ENCODE measurements at regions not wholly inside any gene's neighbourhood (a gene's known extent, or its start where the extent isn't known, plus 50 kb on each side); places are given as distances from the start of the nearest gene placed in this dataset.
A peak's percentile ranks its signal among the peaks of the same experiment; 100 is the strongest.

GRCh38 chr9:698954-699353, 142.5 kb upstream of the DMRT1 start:
- H3K27ac ChIP-seq = peak overlapping the region in 2 of 4 donors; percentile 62 to 95
- no peaks in the 10 kb centered on the region for H3K36me3 ChIP-seq
- no peaks in the 10 kb centered on the region for H3K9me3 ChIP-seq
- ATAC-seq (no peak), DNase-seq (no peak)
- in situ Hi-C loops (cut with MboI; ENCODE audit: low sequenced_read_pairs in 4 of 4) = no loop called here
- intact Hi-C loops (cut with DNase I; ENCODE audit: low total_unique reads) = no loop called here
- H3K4me3 ChIP-seq = no peak overlapping the region
- TF ChIP-seq, protein P1, sequence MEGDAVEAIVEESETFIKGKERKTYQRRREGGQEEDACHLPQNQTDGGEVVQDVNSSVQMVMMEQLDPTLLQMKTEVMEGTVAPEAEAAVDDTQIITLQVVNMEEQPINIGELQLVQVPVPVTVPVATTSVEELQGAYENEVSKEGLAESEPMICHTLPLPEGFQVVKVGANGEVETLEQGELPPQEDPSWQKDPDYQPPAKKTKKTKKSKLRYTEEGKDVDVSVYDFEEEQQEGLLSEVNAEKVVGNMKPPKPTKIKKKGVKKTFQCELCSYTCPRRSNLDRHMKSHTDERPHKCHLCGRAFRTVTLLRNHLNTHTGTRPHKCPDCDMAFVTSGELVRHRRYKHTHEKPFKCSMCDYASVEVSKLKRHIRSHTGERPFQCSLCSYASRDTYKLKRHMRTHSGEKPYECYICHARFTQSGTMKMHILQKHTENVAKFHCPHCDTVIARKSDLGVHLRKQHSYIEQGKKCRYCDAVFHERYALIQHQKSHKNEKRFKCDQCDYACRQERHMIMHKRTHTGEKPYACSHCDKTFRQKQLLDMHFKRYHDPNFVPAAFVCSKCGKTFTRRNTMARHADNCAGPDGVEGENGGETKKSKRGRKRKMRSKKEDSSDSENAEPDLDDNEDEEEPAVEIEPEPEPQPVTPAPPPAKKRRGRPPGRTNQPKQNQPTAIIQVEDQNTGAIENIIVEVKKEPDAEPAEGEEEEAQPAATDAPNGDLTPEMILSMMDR (IDR thresholded peaks at IDR 0.05 in 4 of 5, conservative IDR thresholded peaks at IDR 0.05 in 1 of 5) = no peak
- TF ChIP-seq POLR2A (IDR thresholded peaks at IDR 0.05) = no peak
- no peaks in the 10 kb centered on the region for H3K27me3 ChIP-seq
- peaks cover 46 to 58% of the 10 kb centered on the region in 2 donors for H3K4me1 ChIP-seq

DNA sequence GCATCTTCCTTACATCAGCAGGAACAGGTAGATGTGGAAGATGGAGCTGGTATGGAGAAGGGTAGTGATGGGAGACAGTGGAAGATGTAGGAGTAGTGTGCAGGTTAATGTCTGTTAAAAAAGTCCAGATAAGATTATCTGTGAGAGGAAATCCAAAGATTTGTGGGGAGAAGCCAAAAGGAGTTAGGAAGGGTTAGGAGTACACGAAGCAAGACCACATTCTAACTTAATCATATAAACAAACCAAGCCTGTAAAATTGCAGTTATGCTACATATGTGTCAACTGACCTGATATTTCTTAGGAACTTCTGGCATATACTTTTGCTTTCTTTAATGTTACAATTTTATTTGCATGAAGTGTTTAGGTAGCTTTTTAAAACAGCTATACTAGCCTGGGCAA, 142.1 kb upstream of the DMRT1 start:
- H3K27me3 ChIP-seq = no peaks in the 10 kb centered on the region
- peaks cover 41 to 53% of the 10 kb centered on the region in 2 donors for H3K4me1 ChIP-seq
- intact Hi-C loops (cut with DNase I; ENCODE audit: low total_unique reads) (no loop called here), in situ Hi-C loops (cut with MboI; ENCODE audit: low sequenced_read_pairs in 4 of 4) (no loop called here)
- no peaks in the 10 kb centered on the region for H3K36me3 ChIP-seq
- ATAC-seq = no peak
- H3K27ac ChIP-seq = no peak overlapping the region
- no peaks in the 10 kb centered on the region for H3K9me3 ChIP-seq
- no peak for DNase-seq
- no peak overlapping the region for H3K4me3 ChIP-seq
- no peak for TF ChIP-seq POLR2A (IDR thresholded peaks at IDR 0.05)
- TF ChIP-seq, protein P1 (IDR thresholded peaks at IDR 0.05 in 4 of 5, conservative IDR thresholded peaks at IDR 0.05 in 1 of 5) = no peak

- no peak overlapping the region for H3K4me3 ChIP-seq
- in situ Hi-C loops (cut with MboI; ENCODE audit: low sequenced_read_pairs in 4 of 4) (no loop called here), intact Hi-C loops (cut with DNase I; ENCODE audit: low total_unique reads) (no loop called here)
- no peak overlapping the region for H3K27ac ChIP-seq
- H3K4me1 ChIP-seq = peaks cover 34 to 45% of the 10 kb centered on the region in 2 donors
- no peak for DNase-seq
- ATAC-seq = no peak
- no peaks in the 10 kb centered on the region for H3K36me3 ChIP-seq
- no peak for TF ChIP-seq POLR2A (IDR thresholded peaks at IDR 0.05)
- TF ChIP-seq, protein P1 (IDR thresholded peaks at IDR 0.05 in 4 of 5, conservative IDR thresholded peaks at IDR 0.05 in 1 of 5) = no peak
- H3K27me3 ChIP-seq = no peaks in the 10 kb centered on the region
- no peaks in the 10 kb centered on the region for H3K9me3 ChIP-seq
Observed at GRCh38 chr9:700365-701282, 140.9 kb upstream of the DMRT1 start.

DNA sequence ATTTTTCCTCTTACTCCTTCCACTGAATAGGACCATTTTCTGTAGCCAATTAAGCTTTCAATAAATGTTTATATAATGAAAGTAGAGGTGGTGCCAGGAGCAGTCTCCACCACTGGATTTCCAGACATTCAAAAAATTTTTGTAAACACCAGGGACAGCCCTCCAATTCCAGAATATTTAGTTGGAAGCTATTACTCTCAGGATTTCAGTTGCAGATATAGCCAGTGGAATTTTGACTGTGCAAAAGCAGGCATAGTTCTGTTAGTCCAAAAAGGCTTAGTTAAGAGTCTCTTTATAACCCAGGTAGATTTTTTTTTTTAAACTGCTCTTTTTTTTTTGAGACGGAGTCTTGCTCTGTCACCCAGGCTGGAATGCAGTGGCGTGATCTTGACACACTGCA, 138.1 kb upstream of the DMRT1 start:
- in situ Hi-C loops (cut with MboI; ENCODE audit: low sequenced_read_pairs in 4 of 4) = no loop called here
- peak overlapping the region in 1 of 4 donors; percentile 7 for H3K27ac ChIP-seq
- no peaks in the 10 kb centered on the region for H3K36me3 ChIP-seq
- TF ChIP-seq, protein P1 (IDR thresholded peaks at IDR 0.05 in 4 of 5, conservative IDR thresholded peaks at IDR 0.05 in 1 of 5) = no peak
- TF ChIP-seq POLR2A (IDR thresholded peaks at IDR 0.05) = no peak
- H3K9me3 ChIP-seq = no peaks in the 10 kb centered on the region
- no peak for ATAC-seq
- H3K4me1 ChIP-seq = peaks cover 21 to 35% of the 10 kb centered on the region in 2 donors
- no peaks in the 10 kb centered on the region for H3K27me3 ChIP-seq
- DNase-seq = no peak
- H3K4me3 ChIP-seq = no peak overlapping the region
- intact Hi-C loops (cut with DNase I; ENCODE audit: low total_unique reads) = no loop called here
